ENCODE measurements at regions not wholly inside any gene's neighbourhood (a gene's known extent, or its start where the extent isn't known, plus 50 kb on each side); places are given as distances from the start of the nearest gene placed in this dataset.

DNA sequence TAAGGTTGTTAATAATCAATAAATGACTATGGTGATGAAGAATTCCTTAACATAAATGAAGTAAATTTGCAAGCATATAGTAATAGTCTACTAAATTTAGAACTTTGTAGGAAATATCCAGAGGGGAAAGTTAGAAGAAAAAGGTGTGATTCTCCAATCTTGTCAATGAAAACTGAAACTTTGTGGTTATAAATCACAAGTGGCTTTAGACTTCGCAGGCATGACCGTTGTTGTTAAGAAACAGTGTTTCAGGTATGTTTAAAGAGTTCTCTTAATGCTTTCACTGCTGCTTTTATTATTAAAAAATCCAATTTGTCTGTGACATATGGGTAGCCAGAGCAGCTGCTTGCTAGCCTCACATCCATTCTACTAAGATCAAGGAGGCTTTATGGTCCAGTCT lies 475.6 kb upstream of the ADGRB3 start:
- H3K36me3 ChIP-seq (ENCODE audit: control insufficient read depth in 2 of 2, insufficient read depth in 1 of 2, low read length in 2 of 2) = no peaks in the 10 kb centered on the region
- no peaks in the 10 kb centered on the region for H3K4me1 ChIP-seq (ENCODE audit: control insufficient read depth, insufficient read depth, low read length)
- ChIA-PET POLR2A (no interaction called here), CTCF (no interaction called here)
- no peak overlapping the region for H3K4me3 ChIP-seq (ENCODE audit: low read depth, low read length)
- TF ChIP-seq, protein P1, sequence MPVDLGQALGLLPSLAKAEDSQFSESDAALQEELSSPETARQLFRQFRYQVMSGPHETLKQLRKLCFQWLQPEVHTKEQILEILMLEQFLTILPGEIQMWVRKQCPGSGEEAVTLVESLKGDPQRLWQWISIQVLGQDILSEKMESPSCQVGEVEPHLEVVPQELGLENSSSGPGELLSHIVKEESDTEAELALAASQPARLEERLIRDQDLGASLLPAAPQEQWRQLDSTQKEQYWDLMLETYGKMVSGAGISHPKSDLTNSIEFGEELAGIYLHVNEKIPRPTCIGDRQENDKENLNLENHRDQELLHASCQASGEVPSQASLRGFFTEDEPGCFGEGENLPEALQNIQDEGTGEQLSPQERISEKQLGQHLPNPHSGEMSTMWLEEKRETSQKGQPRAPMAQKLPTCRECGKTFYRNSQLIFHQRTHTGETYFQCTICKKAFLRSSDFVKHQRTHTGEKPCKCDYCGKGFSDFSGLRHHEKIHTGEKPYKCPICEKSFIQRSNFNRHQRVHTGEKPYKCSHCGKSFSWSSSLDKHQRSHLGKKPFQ (tag by site-specific recombination; IDR thresholded peaks at IDR 0.05) = no peak
- TF ChIP-seq, protein P2, sequence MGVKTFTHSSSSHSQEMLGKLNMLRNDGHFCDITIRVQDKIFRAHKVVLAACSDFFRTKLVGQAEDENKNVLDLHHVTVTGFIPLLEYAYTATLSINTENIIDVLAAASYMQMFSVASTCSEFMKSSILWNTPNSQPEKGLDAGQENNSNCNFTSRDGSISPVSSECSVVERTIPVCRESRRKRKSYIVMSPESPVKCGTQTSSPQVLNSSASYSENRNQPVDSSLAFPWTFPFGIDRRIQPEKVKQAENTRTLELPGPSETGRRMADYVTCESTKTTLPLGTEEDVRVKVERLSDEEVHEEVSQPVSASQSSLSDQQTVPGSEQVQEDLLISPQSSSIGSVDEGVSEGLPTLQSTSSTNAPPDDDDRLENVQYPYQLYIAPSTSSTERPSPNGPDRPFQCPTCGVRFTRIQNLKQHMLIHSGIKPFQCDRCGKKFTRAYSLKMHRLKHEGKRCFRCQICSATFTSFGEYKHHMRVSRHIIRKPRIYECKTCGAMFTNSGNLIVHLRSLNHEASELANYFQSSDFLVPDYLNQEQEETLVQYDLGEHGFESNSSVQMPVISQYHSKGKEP (tag by site-specific recombination; IDR thresholded peaks at IDR 0.05) = no peak
- no peak for TF ChIP-seq ZNF560 (tag by site-specific recombination; IDR thresholded peaks at IDR 0.05; ENCODE audit: borderline replicate concordance)
- TF ChIP-seq IKZF3 (tag by site-specific recombination; IDR thresholded peaks at IDR 0.05) = no peak
- TF ChIP-seq ZNF777 (tag by site-specific recombination; IDR thresholded peaks at IDR 0.05; ENCODE audit: borderline replicate concordance) = no peak
- no peak for TF ChIP-seq ZNF843 (tag by site-specific recombination; IDR thresholded peaks at IDR 0.05)
- no peak for TF ChIP-seq ZNF785 (tag by site-specific recombination; IDR thresholded peaks at IDR 0.05)
- no peak for TF ChIP-seq ZNF157 (tag by site-specific recombination; IDR thresholded peaks at IDR 0.05)
- TF ChIP-seq, protein P3, sequence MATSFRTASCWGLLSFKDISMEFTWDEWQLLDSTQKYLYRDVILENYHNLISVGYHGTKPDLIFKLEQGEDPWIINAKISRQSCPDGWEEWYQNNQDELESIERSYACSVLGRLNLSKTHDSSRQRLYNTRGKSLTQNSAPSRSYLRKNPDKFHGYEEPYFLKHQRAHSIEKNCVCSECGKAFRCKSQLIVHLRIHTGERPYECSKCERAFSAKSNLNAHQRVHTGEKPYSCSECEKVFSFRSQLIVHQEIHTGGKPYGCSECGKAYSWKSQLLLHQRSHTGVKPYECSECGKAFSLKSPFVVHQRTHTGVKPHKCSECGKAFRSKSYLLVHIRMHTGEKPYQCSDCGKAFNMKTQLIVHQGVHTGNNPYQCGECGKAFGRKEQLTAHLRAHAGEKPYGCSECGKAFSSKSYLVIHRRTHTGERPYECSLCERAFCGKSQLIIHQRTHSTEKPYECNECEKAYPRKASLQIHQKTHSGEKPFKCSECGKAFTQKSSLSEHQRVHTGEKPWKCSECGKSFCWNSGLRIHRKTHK (tag by site-specific recombination; IDR thresholded peaks at IDR 0.05) = no peak
- TF ChIP-seq, protein P4, sequence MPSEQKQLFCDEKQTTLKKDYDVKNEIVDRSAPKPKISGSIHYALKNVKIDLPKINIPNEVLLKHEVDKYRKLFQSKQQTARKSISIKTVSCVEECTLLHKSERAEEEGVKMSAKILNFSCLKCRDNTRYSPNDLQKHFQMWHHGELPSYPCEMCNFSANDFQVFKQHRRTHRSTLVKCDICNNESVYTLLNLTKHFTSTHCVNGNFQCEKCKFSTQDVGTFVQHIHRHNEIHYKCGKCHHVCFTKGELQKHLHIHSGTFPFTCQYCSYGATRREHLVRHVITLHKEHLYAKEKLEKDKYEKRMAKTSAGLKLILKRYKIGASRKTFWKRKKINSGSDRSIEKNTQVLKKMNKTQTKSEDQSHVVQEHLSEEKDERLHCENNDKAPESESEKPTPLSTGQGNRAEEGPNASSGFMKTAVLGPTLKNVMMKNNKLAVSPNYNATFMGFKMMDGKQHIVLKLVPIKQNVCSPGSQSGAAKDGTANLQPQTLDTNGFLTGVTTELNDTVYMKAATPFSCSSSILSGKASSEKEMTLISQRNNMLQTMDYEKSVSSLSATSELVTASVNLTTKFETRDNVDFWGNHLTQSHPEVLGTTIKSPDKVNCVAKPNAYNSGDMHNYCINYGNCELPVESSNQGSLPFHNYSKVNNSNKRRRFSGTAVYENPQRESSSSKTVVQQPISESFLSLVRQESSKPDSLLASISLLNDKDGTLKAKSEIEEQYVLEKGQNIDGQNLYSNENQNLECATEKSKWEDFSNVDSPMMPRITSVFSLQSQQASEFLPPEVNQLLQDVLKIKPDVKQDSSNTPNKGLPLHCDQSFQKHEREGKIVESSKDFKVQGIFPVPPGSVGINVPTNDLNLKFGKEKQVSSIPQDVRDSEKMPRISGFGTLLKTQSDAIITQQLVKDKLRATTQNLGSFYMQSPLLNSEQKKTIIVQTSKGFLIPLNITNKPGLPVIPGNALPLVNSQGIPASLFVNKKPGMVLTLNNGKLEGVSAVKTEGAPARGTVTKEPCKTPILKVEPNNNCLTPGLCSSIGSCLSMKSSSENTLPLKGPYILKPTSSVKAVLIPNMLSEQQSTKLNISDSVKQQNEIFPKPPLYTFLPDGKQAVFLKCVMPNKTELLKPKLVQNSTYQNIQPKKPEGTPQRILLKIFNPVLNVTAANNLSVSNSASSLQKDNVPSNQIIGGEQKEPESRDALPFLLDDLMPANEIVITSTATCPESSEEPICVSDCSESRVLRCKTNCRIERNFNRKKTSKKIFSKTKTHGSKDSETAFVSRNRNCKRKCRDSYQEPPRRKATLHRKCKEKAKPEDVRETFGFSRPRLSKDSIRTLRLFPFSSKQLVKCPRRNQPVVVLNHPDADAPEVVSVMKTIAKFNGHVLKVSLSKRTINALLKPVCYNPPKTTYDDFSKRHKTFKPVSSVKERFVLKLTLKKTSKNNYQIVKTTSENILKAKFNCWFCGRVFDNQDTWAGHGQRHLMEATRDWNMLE (tag by site-specific recombination; conservative IDR thresholded peaks at IDR 0.05; ENCODE audit: low read depth) = no peak
- no peak for TF ChIP-seq FEZF1 (tag by site-specific recombination; IDR thresholded peaks at IDR 0.05)
- TF ChIP-seq, protein P5, sequence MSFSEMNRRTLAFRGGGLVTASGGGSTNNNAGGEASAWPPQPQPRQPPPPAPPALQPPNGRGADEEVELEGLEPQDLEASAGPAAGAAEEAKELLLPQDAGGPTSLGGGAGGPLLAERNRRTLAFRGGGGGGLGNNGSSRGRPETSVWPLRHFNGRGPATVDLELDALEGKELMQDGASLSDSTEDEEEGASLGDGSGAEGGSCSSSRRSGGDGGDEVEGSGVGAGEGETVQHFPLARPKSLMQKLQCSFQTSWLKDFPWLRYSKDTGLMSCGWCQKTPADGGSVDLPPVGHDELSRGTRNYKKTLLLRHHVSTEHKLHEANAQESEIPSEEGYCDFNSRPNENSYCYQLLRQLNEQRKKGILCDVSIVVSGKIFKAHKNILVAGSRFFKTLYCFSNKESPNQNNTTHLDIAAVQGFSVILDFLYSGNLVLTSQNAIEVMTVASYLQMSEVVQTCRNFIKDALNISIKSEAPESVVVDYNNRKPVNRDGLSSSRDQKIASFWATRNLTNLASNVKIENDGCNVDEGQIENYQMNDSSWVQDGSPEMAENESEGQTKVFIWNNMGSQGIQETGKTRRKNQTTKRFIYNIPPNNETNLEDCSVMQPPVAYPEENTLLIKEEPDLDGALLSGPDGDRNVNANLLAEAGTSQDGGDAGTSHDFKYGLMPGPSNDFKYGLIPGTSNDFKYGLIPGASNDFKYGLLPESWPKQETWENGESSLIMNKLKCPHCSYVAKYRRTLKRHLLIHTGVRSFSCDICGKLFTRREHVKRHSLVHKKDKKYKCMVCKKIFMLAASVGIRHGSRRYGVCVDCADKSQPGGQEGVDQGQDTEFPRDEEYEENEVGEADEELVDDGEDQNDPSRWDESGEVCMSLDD (tag by site-specific recombination; IDR thresholded peaks at IDR 0.05) = no peak
- no peak for TF ChIP-seq ZNF529 (tag by site-specific recombination; IDR thresholded peaks at IDR 0.05; ENCODE audit: insufficient replicate concordance)
- TF ChIP-seq GLIS1 (tag by site-specific recombination; IDR thresholded peaks at IDR 0.05) = no peak
- no peak for TF ChIP-seq ZNF394 (tag by site-specific recombination; IDR thresholded peaks at IDR 0.05; ENCODE audit: borderline replicate concordance)
- no peaks in the 10 kb centered on the region for H3K9me3 ChIP-seq (ENCODE audit: control insufficient read depth, insufficient read depth, low read depth, low read length)
- H3K27ac ChIP-seq (ENCODE audit: extremely low read depth, low read depth, low read length) = no peak overlapping the region

Data from HEK293 (cell line).